Right forelimb (tissue), 1 donor: ENCODE measurements at regions not wholly inside any gene's neighbourhood (a gene's known extent, or its start where the extent isn't known, plus 50 kb on each side); places are given as distances from the start of the nearest gene placed in this dataset.

ENCODE experiments used
- DNase-seq: peaks from one replicate; pipeline ENCODE4 v3.0.0-alpha.2; 2018

GRCh38 chr11:19511413-19512183, 201.0 kb upstream of the NAV2 start:
- peak; percentile 65 for DNase-seq

- no peak for DNase-seq
Observed at GRCh38 chr11:19511066-19511412, 201.6 kb upstream of the NAV2 start.

GRCh38 chr11:19510468-19510867, 202.2 kb upstream of the NAV2 start:
- no peak for DNase-seq

- no peak for DNase-seq
Observed at GRCh38 chr11:19509215-19509614, 203.4 kb upstream of the NAV2 start.

GRCh38 chr11:19508165-19508564, 204.5 kb upstream of the NAV2 start:
- DNase-seq: no peak

- no peak for DNase-seq
Observed at GRCh38 chr11:19506816-19507486, 205.7 kb upstream of the NAV2 start.

- DNase-seq: no peak
Observed at GRCh38 chr11:19502691-19503253, 209.9 kb upstream of the NAV2 start.

GRCh38 chr11:19501631-19502030, 211.0 kb upstream of the NAV2 start:
- no peak for DNase-seq

GRCh38 chr11:19499999-19500398, 212.6 kb upstream of the NAV2 start:
- no peak for DNase-seq

GRCh38 chr11:19499026-19499669, 213.5 kb upstream of the NAV2 start:
- DNase-seq: no peak

- DNase-seq: no peak
Observed at GRCh38 chr11:19493446-19494213, 219.0 kb upstream of the NAV2 start.

- DNase-seq: no peak
Observed at GRCh38 chr11:19482319-19483100, 230.1 kb upstream of the NAV2 start.

GRCh38 chr11:19480540-19480939, 232.1 kb upstream of the NAV2 start:
- DNase-seq: no peak

GRCh38 chr11:19478891-19479290, 233.7 kb upstream of the NAV2 start:
- DNase-seq: no peak

- no peak for DNase-seq
Observed at GRCh38 chr11:19474954-19475721, 234.4 kb upstream of the E2F8 start.

- DNase-seq: no peak
Observed at GRCh38 chr11:19474211-19474610, 233.5 kb upstream of the E2F8 start.

- DNase-seq: no peak
Observed at GRCh38 chr11:19472679-19473078, 231.9 kb upstream of the E2F8 start.

- DNase-seq: no peak
Observed at GRCh38 chr11:19467904-19468303, 227.2 kb upstream of the E2F8 start.

GRCh38 chr11:19466314-19466713, 225.6 kb upstream of the E2F8 start:
- no peak for DNase-seq

GRCh38 chr11:19463976-19464375, 223.2 kb upstream of the E2F8 start:
- DNase-seq: no peak

- DNase-seq: peak; percentile 57
Observed at GRCh38 chr11:19460718-19461405, 220.1 kb upstream of the E2F8 start.
